SU-DHL-6 (cell line): ENCODE measurements at regions not wholly inside any gene's neighbourhood (a gene's known extent, or its start where the extent isn't known, plus 50 kb on each side); places are given as distances from the start of the nearest gene placed in this dataset.

Experiments
- H2AFZ ChIP-seq: fragments of 200-600 bp; sonication (generic); 2 replicates; pipeline ENCODE4 v1.6.1; 2014; ENCODE audit warnings: low read depth, mild to moderate bottlenecking, moderate library complexity, mixed read lengths, antibody characterized with exemption, low read length; ENCODE audit not compliant: severe bottlenecking
- H3F3A ChIP-seq: fragments of 200-600 bp; shearing (Covaris generic); 2 replicates; pipeline ENCODE4 v1.6.0; 2016; ENCODE audit warnings: antibody characterized with exemption, mild to moderate bottlenecking; ENCODE audit not compliant: insufficient read depth
- H3K27ac ChIP-seq: fragments of 200-600 bp; sonication (generic); 2 replicates; pipeline ENCODE4 v1.5.1; 2016; ENCODE audit warnings: low read depth, mild to moderate bottlenecking, low read length, moderate library complexity, mixed read lengths
- H3K27me3 ChIP-seq: fragments of 200-600 bp; sonication (generic), shearing (Covaris generic); 2 replicates; pipeline ENCODE4 v1.6.0; 2014; ENCODE audit warnings: mild to moderate bottlenecking, low read length
- H3K36me3 ChIP-seq: fragments of 200-600 bp; sonication (generic); 2 replicates; pipeline ENCODE4 v1.6.1; 2014; ENCODE audit warnings: mild to moderate bottlenecking, low read length, mixed read lengths
- H3K4me2 ChIP-seq: fragments of 300-600, 200-600 bp; shearing (Covaris generic), sonication (generic); 2 replicates; pipeline ENCODE4 v1.6.0; 2014; ENCODE audit warnings: low read length, low read depth, mild to moderate bottlenecking; ENCODE audit not compliant: poor library complexity, severe bottlenecking
- H3K4me3 ChIP-seq: fragments of 200-600 bp; sonication (generic); 2 replicates; pipeline ENCODE4 v1.5.1; 2014; ENCODE audit warnings: antibody characterized with exemption, low read length, mild to moderate bottlenecking, mixed read lengths; ENCODE audit not compliant: insufficient read depth, poor library complexity, severe bottlenecking
- H3K79me2 ChIP-seq: fragments of 200-600 bp; sonication (generic); 2 replicates; pipeline ENCODE4 v1.6.1; 2014; ENCODE audit warnings: mild to moderate bottlenecking, low read length, moderate library complexity; ENCODE audit not compliant: insufficient read depth
- H3K9ac ChIP-seq: fragments of 200-600 bp; sonication (generic); 2 replicates; pipeline ENCODE4 v1.7.0; 2014; ENCODE audit warnings: mild to moderate bottlenecking, low read length
- H3K9me2 ChIP-seq: fragments of 200-600 bp; sonication (generic); replicated peaks from 2 replicates; pipeline ENCODE4 v1.6.1; 2014; ENCODE audit warnings: low read length; ENCODE audit not compliant: insufficient read depth
- H3K9me3 ChIP-seq: fragments of 200-600 bp; sonication (generic); 2 replicates; pipeline ENCODE4 v1.6.1; 2014; ENCODE audit warnings: low read length, mixed read lengths; ENCODE audit not compliant: insufficient read depth
- H4K20me1 ChIP-seq: fragments of 200-600 bp; sonication (generic); 2 replicates; pipeline ENCODE4 v1.6.1; 2014; ENCODE audit warnings: low read depth, mild to moderate bottlenecking, antibody characterized with exemption, low read length, moderate library complexity, mixed read lengths
- CTCF ChIP-seq: fragments of 200-600 bp; sonication (generic); IDR thresholded peaks from one replicate; pipeline ENCODE4 v1.5.1; 2017; ENCODE audit warnings: antibody characterized with exemption, mild to moderate bottlenecking, low read length, moderate library complexity; ENCODE audit not compliant: insufficient read depth, poor library complexity, severe bottlenecking
- EZH2phosphoT487 ChIP-seq: fragments of 200-600 bp; sonication (generic), shearing (Covaris generic); conservative IDR thresholded peaks from 2 replicates; pipeline ENCODE4 v1.6.1; 2018; ENCODE audit warnings: mild to moderate bottlenecking, antibody characterized with exemption, low read length, moderate library complexity, mixed read lengths

GRCh38 chr17:36686123-36686669, 84.8 kb downstream of the MRM1 start:
- no peak overlapping the region for H2AFZ ChIP-seq
- H3K4me3 ChIP-seq: no peak overlapping the region
- H3K36me3 ChIP-seq: no peaks in the 10 kb centered on the region
- H3K9me2 ChIP-seq: no peaks in the 10 kb centered on the region
- no peaks in the 10 kb centered on the region for H3K27me3 ChIP-seq
- H3K9ac ChIP-seq: no peak overlapping the region
- H4K20me1 ChIP-seq: no peaks in the 10 kb centered on the region
- no peaks in the 10 kb centered on the region for H3K79me2 ChIP-seq
- H3K4me2 ChIP-seq: no peak overlapping the region
- TF ChIP-seq CTCF: no peak
- H3F3A ChIP-seq: no peaks in the 10 kb centered on the region
- H3K27ac ChIP-seq: no peak overlapping the region
- H3K9me3 ChIP-seq: no peaks in the 10 kb centered on the region

- no peak overlapping the region for H3K4me2 ChIP-seq
- TF ChIP-seq CTCF (no peak), EZH2phosphoT487 (no peak)
- no peak overlapping the region for H3K4me3 ChIP-seq
- no peaks in the 10 kb centered on the region for H3K27me3 ChIP-seq
- no peak overlapping the region for H3K27ac ChIP-seq
- no peaks in the 10 kb centered on the region for H3K36me3 ChIP-seq
- no peak overlapping the region for H3K9ac ChIP-seq
- no peaks in the 10 kb centered on the region for H3K79me2 ChIP-seq
- H2AFZ ChIP-seq: no peak overlapping the region
- no peaks in the 10 kb centered on the region for H4K20me1 ChIP-seq
- no peaks in the 10 kb centered on the region for H3K9me2 ChIP-seq
- no peaks in the 10 kb centered on the region for H3K9me3 ChIP-seq
- no peaks in the 10 kb centered on the region for H3F3A ChIP-seq
Measured at GRCh38 chr17:36687736-36688135, 86.4 kb downstream of the MRM1 start.

GRCh38 chr17:36689089-36689667, 87.8 kb downstream of the MRM1 start:
- no peaks in the 10 kb centered on the region for H3K79me2 ChIP-seq
- H3K4me2 ChIP-seq: peak overlapping the region; percentile 23
- no peak overlapping the region for H3K4me3 ChIP-seq
- H3F3A ChIP-seq: no peaks in the 10 kb centered on the region
- H3K9ac ChIP-seq: no peak overlapping the region
- H3K27ac ChIP-seq: no peak overlapping the region
- no peaks in the 10 kb centered on the region for H3K9me2 ChIP-seq
- H3K36me3 ChIP-seq: no peaks in the 10 kb centered on the region
- H3K27me3 ChIP-seq: no peaks in the 10 kb centered on the region
- no peaks in the 10 kb centered on the region for H4K20me1 ChIP-seq
- TF ChIP-seq EZH2phosphoT487 (0 out of 2 replicates have a peak, but pooled peaks have one; percentile 66), CTCF (no peak)
- H3K9me3 ChIP-seq: no peaks in the 10 kb centered on the region
- no peak overlapping the region for H2AFZ ChIP-seq
